CD14-positive monocyte (primary cell): ENCODE measurements at regions not wholly inside any gene's neighbourhood (a gene's known extent, or its start where the extent isn't known, plus 50 kb on each side); places are given as distances from the start of the nearest gene placed in this dataset.

ENCODE experiments used
- DNase-seq, 3 donors: peaks; one replicate each; pipeline ENCODE4 v3.0.0-alpha.2; 2011 to 2022
- H2AFZ ChIP-seq: 2 replicates; pipeline ENCODE4 v1.6.0; 2012; ENCODE audit warnings: mild to moderate bottlenecking, low read depth, low read length, inconsistent platforms; ENCODE audit not compliant: insufficient read depth, poor library complexity, severe bottlenecking
- H3K27ac ChIP-seq, 2 donors: 1 replicate in 1 of 2; 2 replicates in 1 of 2; pipeline ENCODE4 v1.5.1; 2012 to 2013; ENCODE audit warnings: low read length in 2 of 2, control low read depth in 1 of 2, inconsistent platforms in 1 of 2, low read depth in 1 of 2, mild to moderate bottlenecking in 1 of 2
- H3K27me3 ChIP-seq, 2 donors: one replicate each; pipeline versions ENCODE4 v1.6.0 to v1.6.1; 2011 to 2013; ENCODE audit warnings: low read length in 2 of 2; ENCODE audit not compliant: control insufficient read depth in 2 of 2, insufficient read depth in 2 of 2
- H3K36me3 ChIP-seq, 2 donors: replicated peaks in 1 of 2; 1 replicate in 1 of 2; 2 replicates in 1 of 2; pipeline versions ENCODE4 v1.5.1 to v1.6.1; 2012 to 2013; ENCODE audit warnings: low read length in 2 of 2, control low read depth in 1 of 2, inconsistent platforms in 1 of 2, mild to moderate bottlenecking in 1 of 2; ENCODE audit not compliant: insufficient read depth in 2 of 2, control insufficient read depth in 1 of 2
- H3K4me1 ChIP-seq, 2 donors: 1 replicate in 1 of 2; 2 replicates in 1 of 2; pipeline versions ENCODE4 v1.5.1 to v1.6.1; 2012 to 2013; ENCODE audit warnings: low read length in 2 of 2, control low read depth in 1 of 2, inconsistent platforms in 1 of 2, mild to moderate bottlenecking in 1 of 2, moderate library complexity in 1 of 2; ENCODE audit not compliant: insufficient read depth in 2 of 2, control insufficient read depth in 1 of 2
- H3K4me2 ChIP-seq: replicated peaks from 2 replicates; pipeline ENCODE3; 2012; ENCODE audit warnings: low read length, moderate library complexity, mild to moderate bottlenecking; ENCODE audit not compliant: poor library complexity, severe bottlenecking; ENCODE audit errors: extremely low read depth
- H3K4me3 ChIP-seq, 3 experiments: fragments of 200-600 bp in 1 of 3; sonication (generic) in 1 of 3; replicated peaks in 1 of 3; 1 replicate in 2 of 3; 2 replicates in 1 of 3; pipeline ENCODE4 v1.5.1; 2011 to 2013; ENCODE audit warnings: low read length in 3 of 3, mild to moderate bottlenecking in 3 of 3, control low read depth in 2 of 3, low read depth in 2 of 3, inconsistent platforms in 1 of 3, moderate library complexity in 1 of 3
- H3K79me2 ChIP-seq: 2 replicates; pipeline ENCODE4 v1.6.0; 2012; ENCODE audit warnings: mild to moderate bottlenecking, control low read depth, inconsistent platforms, low read length, moderate library complexity; ENCODE audit not compliant: insufficient read depth
- H3K9ac ChIP-seq: 2 replicates; pipeline ENCODE4 v1.6.0; 2017; ENCODE audit warnings: low read length, mild to moderate bottlenecking; ENCODE audit not compliant: insufficient read depth, poor library complexity, severe bottlenecking
- H3K9me3 ChIP-seq, 2 donors: replicated peaks in 1 of 2; 1 replicate in 1 of 2; 2 replicates in 1 of 2; pipeline versions ENCODE4 v1.5.1 to v1.6.1; 2012 to 2013; ENCODE audit warnings: low read length in 2 of 2, control low read depth in 1 of 2; ENCODE audit not compliant: control insufficient read depth in 1 of 2, insufficient read depth in 1 of 2
- H4K20me1 ChIP-seq: 2 replicates; pipeline ENCODE4 v1.6.0; 2012; ENCODE audit warnings: mild to moderate bottlenecking, low read length, control low read depth, moderate library complexity; ENCODE audit not compliant: insufficient read depth
- H3K27ac Mint-ChIP-seq, 7 donors: one replicate each; pipeline ENCODE4 v1.8.0; 2020; ENCODE audit warnings: mild to moderate bottlenecking in 7 of 7, mixed read lengths in 7 of 7, moderate library complexity in 6 of 7, inconsistent platforms in 2 of 7
- H3K27me3 Mint-ChIP-seq, 3 donors: one replicate each; pipeline ENCODE4 v1.8.0; 2021 to 2022; ENCODE audit warnings: low read depth in 3 of 3, mild to moderate bottlenecking in 3 of 3, mixed read lengths in 3 of 3, moderate library complexity in 3 of 3, inconsistent platforms in 1 of 3
- H3K36me3 Mint-ChIP-seq, 2 donors: one replicate each; pipeline ENCODE4 v1.8.0; 2020; ENCODE audit warnings: mixed read lengths in 2 of 2, inconsistent platforms in 1 of 2, mild to moderate bottlenecking in 1 of 2
- H3K4me1 Mint-ChIP-seq: one replicate; pipeline ENCODE4 v1.8.0; 2020; ENCODE audit warnings: mild to moderate bottlenecking, mixed read lengths
- H3K4me3 Mint-ChIP-seq, 2 donors: one replicate each; pipeline ENCODE4 v1.8.0; 2020; ENCODE audit warnings: mild to moderate bottlenecking in 2 of 2, mixed read lengths in 2 of 2, moderate library complexity in 1 of 2
- H3K9me3 Mint-ChIP-seq, 7 donors: one replicate each; pipeline ENCODE4 v1.8.0; 2020 to 2022; ENCODE audit warnings: mixed read lengths in 7 of 7, mild to moderate bottlenecking in 6 of 7, moderate library complexity in 6 of 7, inconsistent platforms in 2 of 7
- CTCF ChIP-seq: fragments of 200-600 bp; IDR thresholded peaks from one replicate; pipeline ENCODE4 v1.8.0; 2022; ENCODE audit warnings: antibody characterized with exemption, mild to moderate bottlenecking
- WGBS: methylation state at CpG from one replicate; pipeline ENCODE4 v1.1.5; 2013; ENCODE audit warnings: missing lambda C conversion rate; ENCODE audit not compliant: insufficient coverage; 5-methylcytosine and 5-hydroxymethylcytosine counted together
- intact Hi-C, 2 donors: fragments of 100-400 bp; cut with micrococcal nuclease; formaldehyde crosslinking; loops; one replicate each; pipeline versions ENCODE4 v1.15.0 to v1.15.1; 2023

GRCh38 chr10:55766212-55766611, 594.8 kb downstream of the ZWINT start:
- H3K4me1 ChIP-seq = no peaks in the 10 kb centered on the region
- no peaks in the 10 kb centered on the region for H3K9me3 ChIP-seq
- no peak for TF ChIP-seq CTCF
- no peak overlapping the region for H3K9ac ChIP-seq
- H4K20me1 ChIP-seq = no peaks in the 10 kb centered on the region
- no peaks in the 10 kb centered on the region for H3K36me3 ChIP-seq
- no peaks in the 10 kb centered on the region for H3K27me3 ChIP-seq
- Mint-ChIP-seq H3K27ac (no peak overlapping the region), H3K27me3 (no peaks in the 10 kb centered on the region), H3K4me3 (no peak overlapping the region), H3K36me3 (no peaks in the 10 kb centered on the region), H3K4me1 (no peaks in the 10 kb centered on the region), H3K9me3 (no peaks in the 10 kb centered on the region)
- H3K4me3 ChIP-seq = no peak overlapping the region
- no peak overlapping the region for H3K4me2 ChIP-seq
- intact Hi-C loops = no loop called here
- H3K79me2 ChIP-seq = no peaks in the 10 kb centered on the region
- no peak overlapping the region for H3K27ac ChIP-seq
- DNase-seq = no peak
- H2AFZ ChIP-seq = no peak overlapping the region
- no CpG with 5 or more reads among the region's 1 CpG for WGBS

GRCh38 chr10:55750458-55750857, 610.6 kb downstream of the ZWINT start:
- Mint-ChIP-seq H3K4me1 (no peaks in the 10 kb centered on the region), H3K4me3 (no peak overlapping the region), H3K9me3 (peaks cover 0 to 1% (median 0%) of the 10 kb centered on the region in 7 donors), H3K27ac (no peak overlapping the region), H3K36me3 (no peaks in the 10 kb centered on the region), H3K27me3 (no peaks in the 10 kb centered on the region)
- intact Hi-C loops = no loop called here
- H3K9ac ChIP-seq = no peak overlapping the region
- H2AFZ ChIP-seq = no peak overlapping the region
- no peak for DNase-seq
- H3K9me3 ChIP-seq = no peaks in the 10 kb centered on the region
- no peaks in the 10 kb centered on the region for H4K20me1 ChIP-seq
- H3K4me3 ChIP-seq = no peak overlapping the region
- no peak overlapping the region for H3K27ac ChIP-seq
- no peaks in the 10 kb centered on the region for H3K79me2 ChIP-seq
- H3K4me2 ChIP-seq = no peak overlapping the region
- H3K36me3 ChIP-seq = no peaks in the 10 kb centered on the region
- H3K4me1 ChIP-seq = no peaks in the 10 kb centered on the region
- no CpG with 5 or more reads among the region's 2 CpGs for WGBS
- no peak for TF ChIP-seq CTCF
- no peaks in the 10 kb centered on the region for H3K27me3 ChIP-seq
